Osteoblast (primary cell): ENCODE measurements at regions not wholly inside any gene's neighbourhood (a gene's known extent, or its start where the extent isn't known, plus 50 kb on each side); places are given as distances from the start of the nearest gene placed in this dataset.
"Not testable (repeated sequence)": the region's sequence is repeated elsewhere in the genome, so short reads cannot be mapped to it uniquely, and the experiment has no call there.

ENCODE experiments used
- DNase-seq: peaks from one replicate; pipeline ENCODE4 v3.0.0; 2011; ENCODE audit warnings: low spot score, mixed read lengths; ENCODE audit not compliant: insufficient read length; ENCODE audit errors: missing footprints
- H2AFZ ChIP-seq: 2 replicates; pipeline ENCODE4 v1.6.0; 2011; ENCODE audit warnings: mild to moderate bottlenecking, low read length
- H3K27ac ChIP-seq: 2 replicates; pipeline ENCODE4 v1.5.1; 2011; ENCODE audit warnings: mild to moderate bottlenecking, low read depth, low read length, moderate library complexity
- H3K27me3 ChIP-seq: 2 replicates; pipeline ENCODE4 v1.6.0; 2012; ENCODE audit warnings: mild to moderate bottlenecking, control low read depth, inconsistent platforms, low read length, moderate library complexity; ENCODE audit not compliant: insufficient read depth
- H3K36me3 ChIP-seq: 2 replicates; pipeline ENCODE4 v1.5.1; 2011; ENCODE audit warnings: mild to moderate bottlenecking, low read length, control low read depth, moderate library complexity; ENCODE audit not compliant: insufficient read depth
- H3K4me1 ChIP-seq: 2 replicates; pipeline ENCODE4 v1.5.1; 2011; ENCODE audit warnings: mild to moderate bottlenecking, low read length, control low read depth, moderate library complexity; ENCODE audit not compliant: insufficient read depth
- H3K4me2 ChIP-seq: 2 replicates; pipeline ENCODE4 v1.6.0; 2011; ENCODE audit warnings: mild to moderate bottlenecking, low read length; ENCODE audit not compliant: insufficient read depth
- H3K4me3 ChIP-seq: fragments of 200-600 bp; sonication (generic); 3 replicates; pipeline ENCODE4 v1.5.1; 2012; ENCODE audit warnings: mild to moderate bottlenecking, low read length, inconsistent platforms; ENCODE audit not compliant: insufficient read depth
- H3K79me2 ChIP-seq: 2 replicates; pipeline ENCODE4 v1.6.0; 2012; ENCODE audit warnings: mild to moderate bottlenecking, low read length, control low read depth, inconsistent platforms; ENCODE audit not compliant: insufficient read depth
- H3K9me3 ChIP-seq: 2 replicates; pipeline ENCODE4 v1.5.1; 2011; ENCODE audit warnings: low read depth, low read length, control low read depth
- H4K20me1 ChIP-seq: 2 replicates; pipeline ENCODE4 v1.6.0; 2012; ENCODE audit warnings: mild to moderate bottlenecking, low read length, control low read depth; ENCODE audit not compliant: insufficient read depth
- CTCF ChIP-seq: IDR thresholded peaks from 2 replicates; pipeline ENCODE4 v1.5.1; 2011; ENCODE audit warnings: mild to moderate bottlenecking, low read depth, low read length, moderate library complexity; ENCODE audit errors: extremely low read depth

- Histone ChIP-seq H3K27me3 (no peaks in the 10 kb centered on the region), H3K79me2 (no peaks in the 10 kb centered on the region), H3K9me3 (peaks cover 8% of the 10 kb centered on the region), H3K36me3 (no peaks in the 10 kb centered on the region), H4K20me1 (no peaks in the 10 kb centered on the region), H2AFZ (no peak overlapping the region), H3K27ac (no peak overlapping the region), H3K4me2 (no peak overlapping the region), H3K4me3 (no peak overlapping the region), H3K4me1 (no peaks in the 10 kb centered on the region)
- no peak for TF ChIP-seq CTCF
- no peak for DNase-seq
These were observed 161.0 kb downstream of the CRLF2 start for GRCh38 chrX:1051421-1051820.

- H4K20me1 ChIP-seq = no peaks in the 10 kb centered on the region
- no peak overlapping the region for H2AFZ ChIP-seq
- no peaks in the 10 kb centered on the region for H3K4me1 ChIP-seq
- no peaks in the 10 kb centered on the region for H3K36me3 ChIP-seq
- no peak for DNase-seq
- no peak overlapping the region for H3K4me2 ChIP-seq
- H3K79me2 ChIP-seq = no peaks in the 10 kb centered on the region
- H3K9me3 ChIP-seq = peaks cover 4% of the 10 kb centered on the region
- H3K27me3 ChIP-seq = no peaks in the 10 kb centered on the region
- TF ChIP-seq CTCF = no peak
- H3K27ac ChIP-seq = no peak overlapping the region
- H3K4me3 ChIP-seq = no peak overlapping the region
These were observed 166.7 kb downstream of the CRLF2 start for GRCh38 chrX:1045680-1046314.

- TF ChIP-seq CTCF = no peak
- no peaks in the 10 kb centered on the region for H3K4me1 ChIP-seq
- H4K20me1 ChIP-seq = no peaks in the 10 kb centered on the region
- no peak overlapping the region for H3K4me3 ChIP-seq
- H3K79me2 ChIP-seq = no peaks in the 10 kb centered on the region
- no peak for DNase-seq
- H3K27ac ChIP-seq = no peak overlapping the region
- H3K36me3 ChIP-seq = no peaks in the 10 kb centered on the region
- H2AFZ ChIP-seq = no peak overlapping the region
- H3K27me3 ChIP-seq = no peaks in the 10 kb centered on the region
- H3K4me2 ChIP-seq = no peak overlapping the region
- peaks cover 4% of the 10 kb centered on the region for H3K9me3 ChIP-seq
These were observed 171.4 kb downstream of the CRLF2 start for GRCh38 chrX:1041091-1041490.

GRCh38 chrX:1035931-1036330 is 176.5 kb downstream of the CRLF2 start:
- H3K36me3 ChIP-seq, H3K4me3 ChIP-seq, H3K27ac ChIP-seq, H2AFZ ChIP-seq, DNase-seq, H3K27me3 ChIP-seq, H3K4me2 ChIP-seq, H3K4me1 ChIP-seq, H3K9me3 ChIP-seq, H4K20me1 ChIP-seq, H3K79me2 ChIP-seq: not testable (repeated sequence)
